Esophagus squamous epithelium (tissue), 5 donors: ENCODE measurements at regions not wholly inside any gene's neighbourhood (a gene's known extent, or its start where the extent isn't known, plus 50 kb on each side); places are given as distances from the start of the nearest gene placed in this dataset.

Source experiments
- DNase-seq: peaks from one replicate; lab custom pipeline; 2025; lab: John Stamatoyannopoulos, UW
- H3K27ac ChIP-seq, 4 donors: fragments of 200-600 bp; sonication (generic); one replicate each; pipeline ENCODE4 v1.5.1; 2016 to 2019; ENCODE audit warnings: mild to moderate bottlenecking in 1 of 4
- H3K27me3 ChIP-seq, 4 donors: fragments of 200-600 bp; sonication (generic); 1 replicate in 3 of 4; 2 replicates in 1 of 4; pipeline versions ENCODE4 v1.5.1 to v1.6.0; 2017 to 2021; ENCODE audit warnings: antibody characterized with exemption in 1 of 4
- H3K36me3 ChIP-seq, 3 donors: fragments of 200-600 bp; sonication (generic); one replicate each; pipeline ENCODE4 v1.5.1; 2016 to 2019
- H3K4me1 ChIP-seq, 3 donors: fragments of 200-600 bp; sonication (generic); one replicate each; pipeline ENCODE4 v1.5.1; 2017 to 2019
- H3K4me3 ChIP-seq, 4 donors: fragments of 200-600 bp; sonication (generic); 1 replicate in 3 of 4; 2 replicates in 1 of 4; pipeline ENCODE4 v1.5.1; 2016 to 2019; ENCODE audit warnings: mild to moderate bottlenecking in 2 of 4, moderate library complexity in 1 of 4
- H3K9me3 ChIP-seq, 3 donors: fragments of 200-600 bp; sonication (generic); one replicate each; pipeline ENCODE4 v1.5.1; 2016 to 2019
- POLR2A ChIP-seq, 4 donors: fragments of 450-650 bp; IDR thresholded peaks; one replicate each; pipeline ENCODE4 v1.6.1; 2017; ENCODE audit warnings: antibody characterized with exemption in 4 of 4, mild to moderate bottlenecking in 4 of 4, moderate library complexity in 3 of 4
- WGBS, 2 donors: methylation state at CpG; one replicate each; pipeline ENCODE4 v1.1.5; 2018; 5-methylcytosine and 5-hydroxymethylcytosine counted together
- intact Hi-C: fragments of 100-400 bp; cut with DNase I; formaldehyde crosslinking; loops from one replicate; pipeline ENCODE4 v1.15.0; 2022
- TF ChIP-seq, protein P1 (sequence below), 6 experiments: fragments of 450-650 bp in 4 of 6; fragments of 200-600 bp in 2 of 6; sonication (generic) in 2 of 6; IDR thresholded peaks; one replicate each; pipeline ENCODE4 v1.5.1; 2016 to 2019; ENCODE audit warnings: antibody characterized with exemption in 6 of 6, mild to moderate bottlenecking in 4 of 6, moderate library complexity in 4 of 6
- donor health status: DM: yes; HTN: yes; CAD: no.

DNA sequence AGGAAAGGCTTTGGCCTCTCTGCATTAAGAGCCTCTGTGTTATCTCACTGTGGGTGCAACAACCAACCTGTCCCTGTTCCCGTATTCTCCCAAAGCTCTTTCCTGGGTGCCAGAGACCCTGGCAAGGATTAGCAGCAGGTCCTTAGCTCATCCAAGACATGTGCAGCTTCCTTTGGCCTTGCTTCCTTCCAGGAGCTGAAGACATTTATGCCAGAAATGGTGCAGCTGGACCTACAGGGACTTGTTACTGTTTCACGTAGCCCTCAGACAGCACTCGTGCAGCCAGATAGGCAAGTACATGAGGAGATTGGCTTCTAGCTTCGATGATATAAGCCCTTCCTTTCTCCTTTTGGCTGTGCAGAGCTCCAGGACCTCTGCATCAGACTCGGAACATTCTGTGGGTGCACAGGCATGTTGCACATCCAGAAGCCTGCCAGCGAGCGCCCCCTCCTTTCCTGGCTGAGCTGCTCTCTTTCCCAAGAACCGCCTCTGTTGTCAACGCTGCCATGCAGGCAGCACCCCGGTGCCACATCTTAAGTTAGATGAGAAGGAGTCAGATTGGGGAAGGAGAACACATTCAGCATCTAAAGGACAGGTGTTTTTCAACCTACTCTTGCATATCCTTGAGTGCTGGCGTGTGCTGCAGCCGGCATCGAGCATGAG lies 284.5 kb upstream of the PLXNA2 start:
- H3K27ac ChIP-seq = no peak overlapping the region
- H3K27me3 ChIP-seq = peaks cover 0 to 24% (median 0%) of the 10 kb centered on the region in 4 donors
- no peaks in the 10 kb centered on the region for H3K36me3 ChIP-seq
- intact Hi-C loops = no loop called here
- H3K4me1 ChIP-seq = peaks cover 0 to 5% (median 0%) of the 10 kb centered on the region in 3 donors
- WGBS, 2 donors = 53 to 59% methylated on average over 13 of the region's 13 CpGs
- H3K4me3 ChIP-seq = no peak overlapping the region
- no peak for DNase-seq
- TF ChIP-seq POLR2A (IDR thresholded peaks at IDR 0.05) = no peak
- TF ChIP-seq, protein P1, sequence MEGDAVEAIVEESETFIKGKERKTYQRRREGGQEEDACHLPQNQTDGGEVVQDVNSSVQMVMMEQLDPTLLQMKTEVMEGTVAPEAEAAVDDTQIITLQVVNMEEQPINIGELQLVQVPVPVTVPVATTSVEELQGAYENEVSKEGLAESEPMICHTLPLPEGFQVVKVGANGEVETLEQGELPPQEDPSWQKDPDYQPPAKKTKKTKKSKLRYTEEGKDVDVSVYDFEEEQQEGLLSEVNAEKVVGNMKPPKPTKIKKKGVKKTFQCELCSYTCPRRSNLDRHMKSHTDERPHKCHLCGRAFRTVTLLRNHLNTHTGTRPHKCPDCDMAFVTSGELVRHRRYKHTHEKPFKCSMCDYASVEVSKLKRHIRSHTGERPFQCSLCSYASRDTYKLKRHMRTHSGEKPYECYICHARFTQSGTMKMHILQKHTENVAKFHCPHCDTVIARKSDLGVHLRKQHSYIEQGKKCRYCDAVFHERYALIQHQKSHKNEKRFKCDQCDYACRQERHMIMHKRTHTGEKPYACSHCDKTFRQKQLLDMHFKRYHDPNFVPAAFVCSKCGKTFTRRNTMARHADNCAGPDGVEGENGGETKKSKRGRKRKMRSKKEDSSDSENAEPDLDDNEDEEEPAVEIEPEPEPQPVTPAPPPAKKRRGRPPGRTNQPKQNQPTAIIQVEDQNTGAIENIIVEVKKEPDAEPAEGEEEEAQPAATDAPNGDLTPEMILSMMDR (IDR thresholded peaks at IDR 0.05) = no peak
- no peaks in the 10 kb centered on the region for H3K9me3 ChIP-seq

DNA sequence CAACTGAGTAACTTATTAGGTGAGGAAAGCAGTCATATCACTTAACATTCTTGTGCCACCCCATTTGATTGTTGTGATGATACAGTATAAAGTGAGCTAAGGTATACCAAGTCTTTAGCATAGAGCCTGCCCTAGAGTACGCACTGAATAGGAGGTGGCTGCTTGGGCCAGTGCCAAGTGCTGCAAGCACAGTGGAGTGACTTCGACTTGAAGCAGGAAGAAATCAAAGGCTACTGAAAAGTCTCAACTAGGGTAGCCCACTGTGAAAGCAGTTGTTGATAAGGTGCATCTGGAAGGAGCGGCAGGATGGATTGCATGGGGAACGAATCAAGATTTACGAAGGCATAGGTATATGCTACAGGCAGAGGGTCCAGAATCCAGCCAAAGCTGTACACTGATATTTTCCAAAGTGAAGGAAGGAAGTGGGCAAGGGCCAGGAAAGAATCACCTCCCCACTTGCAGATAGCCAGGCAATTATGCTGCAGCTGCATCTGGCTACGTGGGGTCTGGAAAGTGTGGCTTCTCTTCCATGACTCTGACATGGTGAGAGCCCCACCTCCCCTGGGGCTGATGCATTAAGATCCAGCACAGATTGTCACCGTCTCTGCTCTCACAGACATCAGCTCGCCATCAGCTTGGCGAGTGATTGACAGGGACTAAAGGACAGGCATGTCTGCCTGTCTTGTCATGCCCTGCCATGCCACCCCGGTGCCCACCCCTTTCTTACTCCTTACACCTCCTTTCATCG lies 287.0 kb upstream of the PLXNA2 start:
- no peaks in the 10 kb centered on the region for H3K36me3 ChIP-seq
- WGBS, 2 donors = 62 to 63% methylated on average over 8 to 11 of the region's 11 CpGs
- TF ChIP-seq, protein P1 (IDR thresholded peaks at IDR 0.05) = no peak
- TF ChIP-seq POLR2A (IDR thresholded peaks at IDR 0.05) = no peak

DNA sequence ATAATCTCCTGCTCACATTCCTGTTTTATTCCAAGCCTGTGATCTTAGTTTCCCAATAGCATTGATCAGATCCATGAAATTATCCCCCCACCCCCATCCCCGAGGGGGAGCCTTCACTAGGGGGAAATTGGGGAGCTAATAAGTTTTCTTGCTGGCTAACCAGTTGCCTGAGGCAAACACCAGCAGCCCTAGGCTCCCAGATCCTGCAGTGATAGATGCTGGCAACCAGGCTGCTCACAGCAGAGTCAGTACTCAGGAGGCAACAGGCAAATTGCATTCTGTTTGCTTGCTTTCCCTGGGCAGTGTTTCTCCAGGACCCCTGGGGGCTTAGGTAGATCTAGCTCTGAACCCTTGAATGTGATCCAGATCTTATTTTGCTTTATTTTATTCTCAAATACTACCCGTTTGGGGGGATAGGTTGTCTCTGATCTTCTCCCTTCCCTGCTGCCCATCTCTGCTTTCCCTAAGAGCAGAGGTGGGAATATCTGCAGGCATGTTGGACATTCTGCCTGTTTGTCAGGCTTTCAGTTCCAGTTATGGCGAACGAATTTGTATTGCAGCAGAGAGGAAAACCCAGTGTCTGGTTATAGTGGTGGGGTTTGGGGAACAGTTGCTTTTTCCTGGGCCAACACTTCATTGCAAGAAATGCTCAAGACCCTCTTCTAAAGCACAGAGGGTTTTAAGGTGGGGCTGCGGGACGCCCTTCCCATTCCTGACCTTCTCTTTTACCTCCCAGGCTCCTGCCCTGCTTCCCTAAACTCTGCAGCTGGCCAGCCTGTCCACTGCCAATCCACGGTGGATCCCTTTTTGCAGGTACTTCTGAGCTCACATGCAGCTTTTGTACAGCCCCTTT lies 289.8 kb upstream of the PLXNA2 start:
- TF ChIP-seq, protein P1 (IDR thresholded peaks at IDR 0.05) = no peak
- no peak for TF ChIP-seq POLR2A (IDR thresholded peaks at IDR 0.05)
- 56 to 61% methylated on average over 7 of the region's 7 CpGs for WGBS, 2 donors

More for the DNA sequence above, 287.0 kb upstream of the PLXNA2 start:
- Histone ChIP-seq H3K27me3 (peaks cover 0 to 31% (median 0%) of the 10 kb centered on the region in 4 donors), H3K9me3 (no peaks in the 10 kb centered on the region), H3K4me1 (peaks cover 0 to 13% (median 0%) of the 10 kb centered on the region in 3 donors), H3K27ac (no peak overlapping the region), H3K4me3 (no peak overlapping the region)
- no peak for DNase-seq
- intact Hi-C loops = no loop called here

DNA sequence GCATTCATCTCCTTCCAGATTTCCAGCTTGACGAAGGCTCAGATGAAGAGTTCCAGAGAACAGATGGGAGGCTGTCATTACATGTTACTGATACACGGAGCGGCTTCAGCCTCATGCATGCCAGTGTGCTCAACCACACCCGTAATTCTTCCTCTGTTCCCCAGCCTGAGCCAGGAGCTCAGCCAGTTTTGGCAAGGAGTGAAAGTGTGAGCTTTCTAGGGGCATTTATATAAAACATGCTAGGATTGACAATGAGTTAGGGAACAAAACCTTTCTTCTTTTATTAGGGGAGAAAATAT lies 290.4 kb upstream of the PLXNA2 start:
- Histone ChIP-seq H3K36me3 (no peaks in the 10 kb centered on the region), H3K4me1 (peaks cover 0 to 13% (median 0%) of the 10 kb centered on the region in 3 donors), H3K27me3 (peaks cover 0 to 31% (median 0%) of the 10 kb centered on the region in 4 donors), H3K4me3 (no peak overlapping the region), H3K27ac (no peak overlapping the region), H3K9me3 (no peaks in the 10 kb centered on the region)
- DNase-seq = no peak
- intact Hi-C loops = no loop called here
- no peak for TF ChIP-seq POLR2A (IDR thresholded peaks at IDR 0.05)
- TF ChIP-seq, protein P1 (IDR thresholded peaks at IDR 0.05) = no peak
- WGBS, 2 donors = 24 to 33% methylated on average over 3 to 4 of the region's 4 CpGs

More for the DNA sequence above, 289.8 kb upstream of the PLXNA2 start:
- no peak overlapping the region for H3K4me3 ChIP-seq
- DNase-seq = no peak
- intact Hi-C loops = no loop called here
- H3K36me3 ChIP-seq = no peaks in the 10 kb centered on the region
- no peak overlapping the region for H3K27ac ChIP-seq
- peaks cover 0 to 32% (median 0%) of the 10 kb centered on the region in 4 donors for H3K27me3 ChIP-seq
- H3K9me3 ChIP-seq = no peaks in the 10 kb centered on the region
- H3K4me1 ChIP-seq = peaks cover 0 to 13% (median 0%) of the 10 kb centered on the region in 3 donors
